ENCODE measurements at regions not wholly inside any gene's neighbourhood (a gene's known extent, or its start where the extent isn't known, plus 50 kb on each side); places are given as distances from the start of the nearest gene placed in this dataset.

DNA sequence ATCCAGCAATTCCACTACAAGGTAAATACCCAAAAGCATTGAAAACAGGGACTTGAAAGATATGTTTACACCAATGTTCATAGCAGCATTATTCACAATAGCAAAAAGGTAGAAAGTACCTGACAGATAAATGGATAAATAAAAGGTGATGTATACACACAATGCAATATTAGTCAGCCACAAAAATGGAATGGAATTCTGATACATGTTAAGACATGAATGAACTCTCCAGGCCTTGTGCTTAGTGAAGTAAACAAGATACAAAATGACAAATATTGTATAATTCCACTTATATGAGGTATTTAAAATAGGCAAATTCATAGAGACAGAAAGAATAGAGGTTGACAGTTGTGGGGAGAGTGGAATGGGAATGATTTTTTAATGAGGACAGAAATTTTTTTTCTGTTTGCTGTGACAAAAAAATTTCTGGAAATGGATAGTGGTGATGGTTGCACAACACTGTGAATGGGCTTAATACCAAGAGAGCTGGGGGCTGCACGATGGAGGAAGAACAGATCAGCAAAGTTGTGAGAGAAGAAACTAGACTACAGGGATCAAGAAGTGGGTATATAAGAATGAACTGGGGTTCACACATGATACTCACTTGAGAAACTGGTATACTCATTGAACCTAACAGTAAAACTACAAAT, 137.2 kb downstream of the MZT1 start:
- ChIA-PET CTCF (no interaction called here), POLR2A (no interaction called here)
- TF ChIP-seq, protein P1, sequence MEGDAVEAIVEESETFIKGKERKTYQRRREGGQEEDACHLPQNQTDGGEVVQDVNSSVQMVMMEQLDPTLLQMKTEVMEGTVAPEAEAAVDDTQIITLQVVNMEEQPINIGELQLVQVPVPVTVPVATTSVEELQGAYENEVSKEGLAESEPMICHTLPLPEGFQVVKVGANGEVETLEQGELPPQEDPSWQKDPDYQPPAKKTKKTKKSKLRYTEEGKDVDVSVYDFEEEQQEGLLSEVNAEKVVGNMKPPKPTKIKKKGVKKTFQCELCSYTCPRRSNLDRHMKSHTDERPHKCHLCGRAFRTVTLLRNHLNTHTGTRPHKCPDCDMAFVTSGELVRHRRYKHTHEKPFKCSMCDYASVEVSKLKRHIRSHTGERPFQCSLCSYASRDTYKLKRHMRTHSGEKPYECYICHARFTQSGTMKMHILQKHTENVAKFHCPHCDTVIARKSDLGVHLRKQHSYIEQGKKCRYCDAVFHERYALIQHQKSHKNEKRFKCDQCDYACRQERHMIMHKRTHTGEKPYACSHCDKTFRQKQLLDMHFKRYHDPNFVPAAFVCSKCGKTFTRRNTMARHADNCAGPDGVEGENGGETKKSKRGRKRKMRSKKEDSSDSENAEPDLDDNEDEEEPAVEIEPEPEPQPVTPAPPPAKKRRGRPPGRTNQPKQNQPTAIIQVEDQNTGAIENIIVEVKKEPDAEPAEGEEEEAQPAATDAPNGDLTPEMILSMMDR (IDR thresholded peaks at IDR 0.05; ENCODE audit: insufficient read depth, low read depth, low read length): no peak
- Histone ChIP-seq H3K36me3 (ENCODE audit: control insufficient read depth, insufficient read depth, low read length) (no peaks in the 10 kb centered on the region), H3K27me3 (ENCODE audit: control insufficient read depth, insufficient read depth, low read length) (no peaks in the 10 kb centered on the region), H3K4me3 (ENCODE audit: low read depth, low read length) (no peak overlapping the region)
- DNase-seq (ENCODE audit: low read depth): no peak

DNA sequence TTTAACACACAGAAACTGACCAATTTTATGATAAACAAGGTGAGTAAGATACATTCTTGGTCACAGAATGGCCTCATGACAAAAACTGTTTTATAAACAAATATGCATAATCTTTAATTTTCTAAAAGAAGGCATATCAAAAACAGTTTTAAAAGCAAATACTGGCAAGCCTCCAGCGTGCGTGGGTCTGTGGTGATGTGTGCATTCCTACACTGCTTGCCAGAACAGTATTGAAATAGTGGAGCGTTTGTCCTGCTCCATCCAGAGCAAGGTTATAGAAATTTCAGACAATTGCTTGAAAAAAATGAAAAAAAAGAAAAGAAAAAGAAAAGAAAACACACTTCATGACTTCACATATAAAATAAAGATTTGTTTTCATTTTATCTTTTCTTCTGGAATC, 140.9 kb downstream of the MZT1 start:
- POLR2A ChIA-PET: no interaction called here
- Histone ChIP-seq H3K27me3 (ENCODE audit: control insufficient read depth, insufficient read depth, low read length) (no peaks in the 10 kb centered on the region), H3K36me3 (ENCODE audit: control insufficient read depth, insufficient read depth, low read length) (no peaks in the 10 kb centered on the region), H3K4me3 (ENCODE audit: low read depth, low read length) (no peak overlapping the region)
- no peak for DNase-seq (ENCODE audit: low read depth)
- CTCF ChIA-PET: no interaction called here
- TF ChIP-seq, protein P1 (IDR thresholded peaks at IDR 0.05; ENCODE audit: insufficient read depth, low read depth, low read length): no peak

DNA sequence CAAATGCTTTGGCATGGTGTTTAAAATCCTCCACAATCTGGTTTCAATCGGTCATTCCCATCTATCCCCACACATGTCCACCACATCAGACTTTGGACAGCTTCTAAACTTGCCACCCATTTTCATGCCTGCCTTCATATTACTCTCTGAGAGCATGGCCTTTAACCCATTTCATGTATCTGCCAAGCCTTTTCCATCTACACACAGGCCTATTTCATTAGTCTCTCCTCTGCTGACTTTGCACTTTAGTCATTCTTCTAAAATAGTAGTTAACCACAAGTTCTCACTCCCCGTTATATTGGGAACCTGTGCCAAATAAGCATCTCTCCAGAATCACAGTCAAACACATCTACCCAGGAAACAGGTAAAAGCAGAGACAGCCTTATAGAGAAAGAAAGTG, 142.2 kb downstream of the MZT1 start:
- no peak for DNase-seq (ENCODE audit: low read depth)
- H3K4me3 ChIP-seq (ENCODE audit: low read depth, low read length): no peak overlapping the region
- CTCF ChIA-PET: no interaction called here
- POLR2A ChIA-PET: no interaction called here
- no peaks in the 10 kb centered on the region for H3K27me3 ChIP-seq (ENCODE audit: control insufficient read depth, insufficient read depth, low read length)
- H3K36me3 ChIP-seq (ENCODE audit: control insufficient read depth, insufficient read depth, low read length): no peaks in the 10 kb centered on the region
- TF ChIP-seq, protein P1 (IDR thresholded peaks at IDR 0.05; ENCODE audit: insufficient read depth, low read depth, low read length): no peak

DNA sequence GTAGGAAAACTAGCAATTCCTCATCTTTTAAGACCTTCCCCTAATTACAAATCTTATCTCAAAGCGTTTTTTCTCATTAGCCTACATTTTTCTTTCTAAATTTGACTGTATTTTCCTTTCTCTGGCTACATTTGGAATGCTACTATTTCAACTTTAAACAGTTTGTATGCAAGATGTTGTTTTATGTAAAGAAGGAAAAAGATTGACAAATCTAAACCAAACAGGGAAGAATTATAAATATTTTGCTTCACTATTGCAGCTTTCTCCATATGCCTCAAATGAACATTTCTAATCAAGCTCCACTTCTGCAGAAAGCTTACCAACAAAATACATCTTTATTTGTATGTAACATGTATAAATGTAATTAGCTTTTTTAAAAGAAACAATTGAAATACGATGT, 156.2 kb downstream of the MZT1 start:
- Histone ChIP-seq H3K4me3 (ENCODE audit: low read depth, low read length) (no peak overlapping the region), H3K27me3 (ENCODE audit: control insufficient read depth, insufficient read depth, low read length) (no peaks in the 10 kb centered on the region), H3K36me3 (ENCODE audit: control insufficient read depth, insufficient read depth, low read length) (no peaks in the 10 kb centered on the region)
- TF ChIP-seq, protein P1 (IDR thresholded peaks at IDR 0.05; ENCODE audit: insufficient read depth, low read depth, low read length): no peak
- ChIA-PET CTCF (interaction anchor here (0.6 to 1.0 kb wide), 2 partner anchors 12 to 38 kb away, joined by 3 to 4 read pairs; no protein-coding TSS in a partner anchor), POLR2A (no interaction called here)
- DNase-seq (ENCODE audit: low read depth): no peak

DNA sequence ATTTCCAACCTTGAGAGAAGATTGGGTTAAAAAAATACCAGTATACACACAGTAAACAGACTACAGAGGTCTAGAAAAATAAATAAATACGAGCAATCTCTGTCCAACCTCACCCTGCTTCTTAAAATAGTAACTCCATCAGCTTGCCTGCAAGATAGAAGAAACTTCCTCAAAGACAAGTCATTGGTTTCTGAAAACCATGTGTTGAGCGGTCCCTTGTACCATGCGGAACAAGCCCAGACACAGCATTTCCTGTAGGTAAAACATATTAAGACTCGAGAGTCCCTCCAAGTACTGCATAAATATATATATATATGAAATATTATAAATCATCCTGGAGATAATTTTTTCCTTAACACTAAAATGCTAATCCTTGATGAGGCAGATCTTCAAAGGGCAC, 157.4 kb downstream of the MZT1 start:
- CTCF ChIA-PET: no interaction called here
- POLR2A ChIA-PET: no interaction called here

More for the DNA sequence above, 157.4 kb downstream of the MZT1 start:
- Histone ChIP-seq H3K27me3 (ENCODE audit: control insufficient read depth, insufficient read depth, low read length) (no peaks in the 10 kb centered on the region), H3K36me3 (ENCODE audit: control insufficient read depth, insufficient read depth, low read length) (no peaks in the 10 kb centered on the region), H3K4me3 (ENCODE audit: low read depth, low read length) (no peak overlapping the region)
- TF ChIP-seq, protein P1 (IDR thresholded peaks at IDR 0.05; ENCODE audit: insufficient read depth, low read depth, low read length): no peak
- DNase-seq (ENCODE audit: low read depth): no peak
